GM13977 (cell line): ENCODE measurements at regions not wholly inside any gene's neighbourhood (a gene's known extent, or its start where the extent isn't known, plus 50 kb on each side); places are given as distances from the start of the nearest gene placed in this dataset.

Experiments used
- DNase-seq: peaks from one replicate; pipeline ENCODE4 v3.0.0; 2012; ENCODE audit warnings: low spot score
- CTCF ChIP-seq: IDR thresholded peaks from 2 replicates; pipeline ENCODE4 v1.5.1; 2012; ENCODE audit warnings: mild to moderate bottlenecking, control low read depth; ENCODE audit not compliant: insufficient read depth; ENCODE audit errors: extremely low read depth, missing control alignments
- in situ Hi-C: fragments of 300-500 bp; cut with MboI; formaldehyde crosslinking; loops from one replicate; pipeline ENCODE4 v1.12.0; 2022; ENCODE audit warnings: low sequenced_read_pairs, low pct_unique_long_range_greater_than_20kb, mixed read lengths, inconsistent platforms; ENCODE audit not compliant: unreplicated experiment

GRCh38 chr2:150985741-150986140 lies 275.9 kb downstream of the RBM43 start:
- in situ Hi-C loops = no loop called here
- DNase-seq = no peak

GRCh38 chr2:150983314-150983897 lies 278.3 kb downstream of the RBM43 start:
- in situ Hi-C loops = no loop called here
- TF ChIP-seq CTCF = no peak
- no peak for DNase-seq

More at GRCh38 chr2:150985741-150986140, 275.9 kb downstream of the RBM43 start:
- TF ChIP-seq CTCF = no peak

GRCh38 chr2:150981826-150982225 lies 279.8 kb downstream of the RBM43 start:
- no peak for DNase-seq
- no peak for TF ChIP-seq CTCF
- in situ Hi-C loops = no loop called here

GRCh38 chr2:150978053-150978452 lies 283.6 kb downstream of the RBM43 start:
- in situ Hi-C loops = no loop called here
- no peak for DNase-seq
- no peak for TF ChIP-seq CTCF

GRCh38 chr2:150977296-150977695 lies 284.4 kb downstream of the RBM43 start:
- TF ChIP-seq CTCF = no peak
- in situ Hi-C loops = no loop called here
- no peak for DNase-seq

- no peak for TF ChIP-seq CTCF
- in situ Hi-C loops = no loop called here
- no peak for DNase-seq
These were observed 285.1 kb downstream of the RBM43 start for GRCh38 chr2:150976604-150977003.
